PC-3 (cell line): ENCODE measurements at regions not wholly inside any gene's neighbourhood (a gene's known extent, or its start where the extent isn't known, plus 50 kb on each side); places are given as distances from the start of the nearest gene placed in this dataset.

Experiments
- ATAC-seq: fragments of 200-7000 bp; cut with Tn5 transposase; 2 replicates; pipeline ENCODE4 v1.9.1; 2020; ENCODE audit warnings: mild to moderate bottlenecking, moderate library complexity
- BruUV-seq: library from RNA; stranded (reverse); fragments of 400-500 nt; replicated peaks from 2 replicates; lab custom pipeline; 2021; lab: Mats Ljungman, UMichigan
- CTCF ChIA-PET: fragments of 300-600 bp; sonication (Branson Sonifier 250); formaldehyde crosslinking; loops from one replicate; lab custom pipeline; 2022; ENCODE audit warnings: antibody characterized with exemption; lab: Charles Lee
- POLR2A ChIA-PET: fragments of 300-600 bp; sonication (Branson Sonifier 250); formaldehyde crosslinking; loops from one replicate; lab custom pipeline; 2022; ENCODE audit warnings: antibody characterized with exemption; ENCODE audit not compliant: unreplicated experiment; lab: Charles Lee
- DNase-seq: peaks from one replicate; pipeline ENCODE4 v3.0.0-alpha.2; 2015
- H2AFZ ChIP-seq: fragments of 300-600 bp; sonication (generic); 2 replicates; pipeline ENCODE4 v1.6.0; 2016; ENCODE audit warnings: antibody characterized with exemption, low read length
- H3F3A ChIP-seq: fragments of 300-600 bp; sonication (generic); one replicate; pipeline ENCODE4 v1.6.0; 2017; ENCODE audit warnings: antibody characterized with exemption, low read length, control low read depth, mild to moderate bottlenecking; ENCODE audit not compliant: unreplicated experiment
- H3K27ac ChIP-seq: fragments of 300-600 bp; sonication (generic); 2 replicates; pipeline ENCODE4 v1.5.1; 2016; ENCODE audit warnings: mild to moderate bottlenecking, low read length
- H3K27me3 ChIP-seq: fragments of 300-600 bp; sonication (generic); 2 replicates; pipeline ENCODE4 v1.6.1; 2016; ENCODE audit warnings: low read length, mixed read lengths
- H3K36me3 ChIP-seq: fragments of 300-600 bp; sonication (generic); 2 replicates; pipeline ENCODE4 v1.6.1; 2016; ENCODE audit warnings: low read depth, mixed run types, low read length, mixed read lengths
- H3K4me1 ChIP-seq: fragments of 300-600 bp; sonication (generic); 2 replicates; pipeline ENCODE4 v1.5.1; 2016; ENCODE audit warnings: low read length; ENCODE audit not compliant: insufficient read depth
- H3K4me2 ChIP-seq: fragments of 300-600 bp; sonication (generic); 2 replicates; pipeline ENCODE4 v1.6.0; 2016; ENCODE audit warnings: low read length
- H3K4me3 ChIP-seq: fragments of 300-600 bp; sonication (generic); 2 replicates; pipeline ENCODE4 v1.5.1; 2016; ENCODE audit warnings: mild to moderate bottlenecking, low read length, mixed read lengths
- H3K79me2 ChIP-seq: fragments of 300-600 bp; sonication (generic); 2 replicates; pipeline ENCODE4 v1.6.1; 2017; ENCODE audit warnings: low read length, mixed read lengths
- H3K9ac ChIP-seq: fragments of 300-600 bp; sonication (generic); 2 replicates; pipeline ENCODE4 v1.6.0; 2016; ENCODE audit warnings: mild to moderate bottlenecking, low read length
- H3K9me2 ChIP-seq: fragments of 300-600 bp; sonication (generic); replicated peaks from 2 replicates; pipeline ENCODE4 v1.6.1; 2016; ENCODE audit warnings: mixed run types, low read length, mixed read lengths
- H3K9me3 ChIP-seq: fragments of 300-600 bp; sonication (generic); 2 replicates; pipeline ENCODE4 v1.6.1; 2016; ENCODE audit warnings: low read length, mixed read lengths
- H4K20me1 ChIP-seq: fragments of 300-600 bp; sonication (generic); 2 replicates; pipeline ENCODE4 v1.6.1; 2016; ENCODE audit warnings: low read length, mixed read lengths
- EZH2 ChIP-seq: fragments of 300-600 bp; sonication (generic); IDR thresholded peaks from one replicate; pipeline ENCODE4 v1.6.1; 2017; ENCODE audit warnings: antibody characterized with exemption, mild to moderate bottlenecking, low read length; ENCODE audit not compliant: unreplicated experiment
- EZH2phosphoT487 ChIP-seq: fragments of 300-600 bp; sonication (generic); IDR thresholded peaks from 2 replicates; pipeline ENCODE4 v1.6.1; 2018; ENCODE audit warnings: mild to moderate bottlenecking, antibody characterized with exemption, low read length, borderline replicate concordance
- intact Hi-C: fragments of 100-400 bp; cut with micrococcal nuclease; formaldehyde crosslinking; loops from 2 replicates; pipeline ENCODE4 v1.9.0; 2023
- TF ChIP-seq, protein P1 (sequence below): fragments of 300-600 bp; sonication (generic); conservative IDR thresholded peaks from 2 replicates; pipeline ENCODE4 v1.5.1; 2017; ENCODE audit warnings: antibody characterized with exemption, low read depth, mild to moderate bottlenecking, low read length

DNA sequence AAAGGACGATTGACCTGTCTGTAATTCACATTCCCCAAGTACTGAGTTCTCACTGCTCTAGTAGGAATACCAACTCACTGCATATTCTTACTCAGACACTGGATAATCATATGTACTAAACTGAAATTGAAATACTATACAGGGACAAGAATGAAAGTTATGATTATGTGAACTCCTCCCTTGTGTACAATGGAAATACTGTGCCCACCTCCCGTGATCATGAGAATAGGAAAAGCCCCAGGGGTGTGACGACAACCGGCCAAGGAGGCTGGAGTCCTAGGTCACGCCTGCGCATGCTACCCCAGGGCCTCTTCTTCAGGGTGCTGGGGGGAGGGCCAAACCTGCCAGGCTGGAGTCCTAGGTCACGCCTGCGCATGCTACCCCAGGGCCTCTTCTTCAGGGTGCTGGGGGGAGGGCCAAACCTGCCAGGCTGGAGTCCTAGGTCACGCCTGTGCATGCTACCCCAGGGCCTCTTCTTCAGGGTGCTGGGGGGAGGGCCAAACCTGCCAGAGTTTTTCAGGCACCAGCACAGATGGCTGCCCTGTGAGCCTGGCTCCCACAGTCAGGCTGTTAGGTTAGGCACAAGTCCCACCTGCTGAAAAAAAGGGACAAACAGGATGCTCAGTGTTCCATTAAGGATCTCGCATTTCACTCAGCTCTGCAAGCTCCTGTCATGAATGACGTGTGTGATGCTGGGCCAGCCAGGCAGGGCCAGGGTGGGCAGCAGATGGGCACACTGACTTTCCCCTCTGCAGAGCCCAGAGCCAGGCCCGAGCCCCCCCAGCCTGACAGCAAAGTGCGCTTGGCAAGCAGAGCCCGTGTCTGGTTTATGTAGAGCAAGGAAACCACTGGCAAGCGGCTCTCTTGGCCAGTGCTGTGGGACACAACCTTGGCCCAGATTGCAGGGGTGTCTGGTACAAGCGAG lies 107.7 kb downstream of the FOXF2 start:
- no peaks in the 10 kb centered on the region for H3K27me3 ChIP-seq
- ATAC-seq = no peak
- H3K9me2 ChIP-seq = no peaks in the 10 kb centered on the region
- H3K79me2 ChIP-seq = no peaks in the 10 kb centered on the region
- no peak overlapping the region for H2AFZ ChIP-seq
- H3K9me3 ChIP-seq = no peaks in the 10 kb centered on the region
- no peak overlapping the region for H3K4me3 ChIP-seq
- H3K36me3 ChIP-seq = no peaks in the 10 kb centered on the region
- no peak for TF ChIP-seq EZH2phosphoT487
- no peak for TF ChIP-seq EZH2
- TF ChIP-seq, protein P1, sequence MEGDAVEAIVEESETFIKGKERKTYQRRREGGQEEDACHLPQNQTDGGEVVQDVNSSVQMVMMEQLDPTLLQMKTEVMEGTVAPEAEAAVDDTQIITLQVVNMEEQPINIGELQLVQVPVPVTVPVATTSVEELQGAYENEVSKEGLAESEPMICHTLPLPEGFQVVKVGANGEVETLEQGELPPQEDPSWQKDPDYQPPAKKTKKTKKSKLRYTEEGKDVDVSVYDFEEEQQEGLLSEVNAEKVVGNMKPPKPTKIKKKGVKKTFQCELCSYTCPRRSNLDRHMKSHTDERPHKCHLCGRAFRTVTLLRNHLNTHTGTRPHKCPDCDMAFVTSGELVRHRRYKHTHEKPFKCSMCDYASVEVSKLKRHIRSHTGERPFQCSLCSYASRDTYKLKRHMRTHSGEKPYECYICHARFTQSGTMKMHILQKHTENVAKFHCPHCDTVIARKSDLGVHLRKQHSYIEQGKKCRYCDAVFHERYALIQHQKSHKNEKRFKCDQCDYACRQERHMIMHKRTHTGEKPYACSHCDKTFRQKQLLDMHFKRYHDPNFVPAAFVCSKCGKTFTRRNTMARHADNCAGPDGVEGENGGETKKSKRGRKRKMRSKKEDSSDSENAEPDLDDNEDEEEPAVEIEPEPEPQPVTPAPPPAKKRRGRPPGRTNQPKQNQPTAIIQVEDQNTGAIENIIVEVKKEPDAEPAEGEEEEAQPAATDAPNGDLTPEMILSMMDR = no peak
- H3K9ac ChIP-seq = no peak overlapping the region
- H4K20me1 ChIP-seq = no peaks in the 10 kb centered on the region
- CTCF ChIA-PET = no interaction called here
- no peak overlapping the region for H3K4me2 ChIP-seq
- H3K4me1 ChIP-seq = no peaks in the 10 kb centered on the region
- DNase-seq = no peak
- no peaks in the 10 kb centered on the region for H3F3A ChIP-seq
- POLR2A ChIA-PET = no interaction called here
- H3K27ac ChIP-seq = no peak overlapping the region
- no TSS peak for BruUV-seq
- intact Hi-C loops = no loop called here

DNA sequence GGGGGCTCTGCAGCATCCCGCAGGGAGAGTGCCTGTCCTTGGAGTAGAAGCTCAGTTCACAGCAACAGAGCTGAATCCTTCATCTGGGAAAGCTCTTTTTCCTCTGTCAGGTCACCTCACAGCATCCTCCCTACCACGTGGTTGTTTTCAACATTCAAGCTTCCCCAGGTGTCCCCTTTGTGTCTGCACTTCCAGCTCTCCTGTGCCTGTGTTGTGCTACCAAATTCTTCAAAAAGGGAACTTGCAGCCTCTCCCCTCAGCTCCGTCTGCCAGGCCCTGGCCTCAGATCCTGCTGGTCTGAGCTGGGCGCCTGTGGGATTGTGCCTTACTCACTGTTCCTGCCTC lies 108.4 kb downstream of the FOXF2 start:
- H3K9me3 ChIP-seq = no peaks in the 10 kb centered on the region
- no peaks in the 10 kb centered on the region for H3K27me3 ChIP-seq
- no peak for ATAC-seq
- no TSS peak for BruUV-seq
- no peaks in the 10 kb centered on the region for H3K9me2 ChIP-seq
- no peak for DNase-seq
- H3K4me1 ChIP-seq = no peaks in the 10 kb centered on the region
- POLR2A ChIA-PET = no interaction called here
- TF ChIP-seq EZH2 (no peak), EZH2phosphoT487 (no peak)
- TF ChIP-seq, protein P1 = no peak
- no peaks in the 10 kb centered on the region for H3F3A ChIP-seq
- intact Hi-C loops = no loop called here
- no peak overlapping the region for H3K27ac ChIP-seq
- H3K4me2 ChIP-seq = no peak overlapping the region
- no peaks in the 10 kb centered on the region for H3K79me2 ChIP-seq
- no peaks in the 10 kb centered on the region for H4K20me1 ChIP-seq
- no peak overlapping the region for H3K9ac ChIP-seq
- no peak overlapping the region for H3K4me3 ChIP-seq
- no peaks in the 10 kb centered on the region for H3K36me3 ChIP-seq
- H2AFZ ChIP-seq = no peak overlapping the region
- CTCF ChIA-PET = no interaction called here
